COLO829 (cell line): ENCODE measurements at regions not wholly inside any gene's neighbourhood (a gene's known extent, or its start where the extent isn't known, plus 50 kb on each side); places are given as distances from the start of the nearest gene placed in this dataset.

Experiments
- DNase-seq: peaks from one replicate; pipeline ENCODE4 v3.0.0; 2012; ENCODE audit warnings: low spot score

- DNase-seq = no peak
These were observed 529.4 kb downstream of the HTR7 start for GRCh38 chr10:90328459-90328858.

- no peak for DNase-seq
These were observed 528.9 kb downstream of the HTR7 start for GRCh38 chr10:90328896-90329295.

DNA sequence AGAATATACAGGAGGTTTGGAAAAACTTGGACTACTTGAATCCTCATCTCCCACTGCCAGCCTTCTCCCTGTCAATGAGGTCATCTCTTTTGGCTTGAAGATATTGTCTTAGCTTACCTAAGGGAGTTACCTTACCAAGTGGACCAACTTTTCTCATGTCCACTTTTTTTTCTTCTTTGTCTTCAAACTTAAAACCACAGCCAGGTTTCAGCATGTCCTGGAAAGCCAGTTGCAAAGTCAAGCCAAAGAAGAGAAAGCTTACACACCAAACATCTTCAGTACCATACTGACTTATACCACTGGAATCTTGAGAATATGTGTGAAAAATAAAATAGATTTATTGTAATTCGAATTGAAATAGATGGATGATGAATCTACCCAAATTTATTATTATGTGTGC lies 520.5 kb downstream of the HTR7 start:
- DNase-seq = no peak

DNA sequence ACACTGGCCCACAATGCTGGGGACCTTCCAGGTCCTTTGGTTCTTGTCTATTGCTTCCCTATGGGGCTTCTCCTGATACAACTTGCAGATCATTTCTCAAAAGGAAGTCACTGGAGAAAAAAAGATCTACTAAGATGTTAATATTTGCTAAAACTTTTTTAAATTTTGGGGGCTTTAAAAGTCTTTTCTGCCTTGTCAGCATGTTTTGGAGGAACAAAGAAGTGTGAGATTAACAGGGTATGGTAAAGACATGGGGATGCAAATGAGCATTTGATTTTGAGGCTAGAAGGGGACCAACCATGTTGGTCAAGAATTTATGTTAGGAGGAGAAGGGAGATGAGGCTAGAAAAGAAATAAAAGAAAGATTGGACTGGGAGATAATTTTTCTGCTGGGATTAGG lies 515.4 kb downstream of the HTR7 start:
- no peak for DNase-seq

- no peak for DNase-seq
These were observed 513.6 kb downstream of the HTR7 start for GRCh38 chr10:90344226-90344625.

GRCh38 chr10:90347239-90347638 lies 510.6 kb downstream of the HTR7 start:
- DNase-seq = no peak

GRCh38 chr10:90350122-90350521 lies 507.7 kb downstream of the HTR7 start:
- DNase-seq = no peak

DNA sequence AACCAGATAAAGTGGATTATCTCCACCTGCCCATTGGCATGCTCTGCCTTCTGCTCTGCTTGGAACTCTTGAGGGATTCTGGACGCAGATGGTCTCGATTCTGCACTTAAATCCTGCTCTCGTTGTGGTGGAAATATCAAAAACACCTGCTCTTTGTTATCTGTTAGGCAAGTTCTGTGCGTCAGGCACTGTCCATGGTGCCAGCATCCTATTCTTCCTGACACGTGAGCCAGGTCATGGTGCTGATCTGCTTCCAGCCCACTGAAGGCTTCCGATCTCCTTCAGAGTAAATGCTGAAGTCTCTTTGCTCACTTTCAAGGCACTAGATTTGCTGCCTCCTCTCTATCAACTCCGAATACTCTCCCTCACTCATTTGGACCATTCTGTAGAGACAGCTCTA lies 505.6 kb downstream of the HTR7 start:
- no peak for DNase-seq

DNA sequence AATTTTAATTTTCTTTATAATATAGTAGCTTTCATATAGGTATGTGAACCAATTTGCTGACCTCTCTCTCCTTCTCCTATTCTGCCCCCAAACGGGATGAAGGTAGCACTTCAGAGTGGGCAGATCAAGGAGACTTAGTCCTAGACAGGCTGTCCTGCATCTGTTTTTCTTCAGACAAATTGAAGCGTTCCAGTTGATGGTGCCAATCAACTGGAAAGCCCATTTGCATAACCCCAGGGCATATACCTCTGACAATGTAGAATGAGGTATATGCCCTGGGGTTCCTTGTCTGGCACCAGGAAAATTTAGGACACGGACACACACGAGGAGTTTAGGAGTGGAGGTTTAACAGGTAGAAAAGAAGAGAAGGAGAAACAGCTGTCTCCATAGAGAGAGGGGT lies 502.9 kb downstream of the HTR7 start:
- DNase-seq = no peak

GRCh38 chr10:90363799-90364483 lies 493.9 kb downstream of the HTR7 start:
- DNase-seq = no peak

DNA sequence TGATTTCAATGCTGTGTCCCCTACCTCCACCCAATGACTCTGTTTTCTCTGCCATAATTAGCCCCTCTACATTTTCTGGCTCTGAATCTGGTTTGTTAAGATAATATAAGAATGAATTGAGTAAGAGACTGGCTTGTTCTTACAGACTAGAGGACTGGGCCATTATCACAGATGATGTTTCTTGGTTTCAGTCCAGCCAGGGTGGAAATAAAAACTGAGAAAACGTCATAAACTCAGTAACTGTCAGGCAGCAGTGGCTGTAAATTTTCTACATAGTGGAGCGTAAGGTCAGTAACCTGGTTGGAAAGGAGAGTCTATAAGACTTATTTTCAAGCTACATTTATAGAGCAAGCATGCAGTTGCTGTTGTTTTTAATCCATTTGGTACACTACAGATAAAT lies 485.4 kb downstream of the HTR7 start:
- no peak for DNase-seq

- no peak for DNase-seq
These were observed 483.9 kb downstream of the HTR7 start for GRCh38 chr10:90373911-90374310.

DNA sequence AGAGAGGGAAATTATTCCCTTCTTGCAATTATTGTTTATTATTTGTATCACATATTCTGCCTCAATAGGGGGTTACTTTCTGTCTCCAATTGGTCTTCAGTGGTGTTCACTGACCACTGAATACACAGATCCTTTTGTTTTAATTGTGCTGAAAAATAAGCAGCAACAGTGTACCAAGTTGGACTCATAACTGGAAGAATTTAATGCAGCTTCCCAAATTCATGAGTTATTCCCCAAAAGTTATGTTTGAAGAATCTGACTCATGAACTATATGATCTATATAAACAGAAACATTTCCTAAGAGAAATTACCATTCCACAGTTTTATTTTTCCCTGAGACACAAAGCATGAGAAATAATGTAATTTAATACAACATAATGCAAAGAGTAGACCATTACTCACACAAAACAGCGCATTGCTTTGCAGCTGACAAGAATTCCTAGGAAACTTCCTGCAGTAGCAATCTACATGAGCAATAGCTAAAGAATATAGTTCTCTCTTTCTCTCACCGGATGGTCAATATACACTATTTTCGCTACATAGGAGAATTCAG lies 479.2 kb downstream of the HTR7 start:
- DNase-seq = no peak

DNA sequence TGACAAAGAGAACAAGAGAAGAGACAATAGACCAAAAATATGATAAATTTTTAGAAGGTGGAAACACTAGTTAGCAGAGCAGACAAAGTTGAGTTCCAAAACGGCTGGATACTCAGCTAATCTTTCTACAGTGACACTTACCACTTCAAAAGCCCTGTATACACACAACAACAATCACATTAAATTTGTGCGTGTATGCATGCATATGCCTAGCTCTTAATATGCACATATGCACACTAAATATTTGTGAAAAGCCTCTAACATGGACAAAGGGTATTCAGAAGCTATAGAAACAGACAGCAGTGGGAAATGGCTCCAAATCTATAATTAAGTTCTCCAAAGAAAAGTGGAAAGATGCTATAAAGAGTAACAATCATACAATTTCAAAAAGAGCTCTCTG lies 476.4 kb downstream of the HTR7 start:
- DNase-seq = no peak

DNA sequence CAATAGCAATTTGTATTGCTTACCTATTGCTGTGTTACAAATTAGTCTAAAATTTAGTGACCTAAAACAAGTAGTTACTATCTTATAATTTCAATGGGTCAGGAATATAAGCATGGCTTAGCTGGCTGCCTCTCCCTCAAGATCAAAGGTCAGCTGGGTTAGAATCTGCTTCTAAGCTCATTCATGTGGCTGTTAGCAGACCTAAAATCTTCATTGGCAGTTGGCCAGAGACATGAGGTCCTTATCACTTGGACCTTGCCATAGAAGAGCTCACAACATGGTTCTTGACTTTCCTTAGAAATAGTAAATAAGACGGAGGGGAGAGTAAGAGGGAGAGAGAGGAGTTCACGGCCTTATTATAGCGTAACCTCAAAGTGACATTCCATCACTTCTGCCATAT lies 468.0 kb downstream of the HTR7 start:
- no peak for DNase-seq

- DNase-seq = no peak
These were observed 463.5 kb downstream of the HTR7 start for GRCh38 chr10:90394311-90394710.

DNA sequence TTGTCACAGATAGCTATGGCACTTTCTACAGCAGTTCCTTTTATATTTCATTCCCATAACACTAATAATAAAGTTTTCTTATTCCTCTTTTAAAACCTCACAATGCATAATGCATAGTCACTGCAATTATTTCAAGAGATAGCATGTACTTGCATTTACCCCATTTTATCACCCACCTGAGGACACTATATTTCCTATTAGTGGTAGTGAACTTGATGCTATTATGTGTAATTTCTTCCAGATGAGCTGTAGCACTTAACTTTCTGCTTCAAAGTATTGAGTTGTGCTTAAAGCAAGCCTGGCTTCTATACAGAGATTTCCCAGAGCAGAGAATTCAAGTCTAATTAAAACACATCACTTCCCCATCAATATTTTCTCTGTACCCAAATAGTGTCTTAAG lies 461.1 kb downstream of the HTR7 start:
- DNase-seq = no peak

DNA sequence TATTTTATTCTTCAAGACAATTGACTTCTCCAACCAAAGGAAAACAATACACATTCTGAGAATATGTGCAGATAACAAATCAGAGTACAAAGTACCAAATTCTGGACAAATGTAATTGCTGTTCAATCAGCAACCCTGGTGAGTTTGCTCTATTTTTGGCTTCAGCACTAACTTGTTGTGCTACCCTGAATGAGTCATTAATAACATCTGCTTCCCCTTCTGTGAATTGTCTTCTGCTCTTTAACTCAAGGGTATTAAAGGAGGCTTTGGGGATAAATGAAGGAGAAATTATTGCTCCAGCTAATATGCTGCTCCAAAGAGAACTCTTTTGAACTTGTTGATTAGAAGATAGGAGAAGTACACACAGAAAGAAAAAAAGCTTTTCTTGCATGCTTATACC lies 459.3 kb downstream of the HTR7 start:
- DNase-seq = no peak

GRCh38 chr10:90399782-90400181 lies 458.1 kb downstream of the HTR7 start:
- no peak for DNase-seq

DNA sequence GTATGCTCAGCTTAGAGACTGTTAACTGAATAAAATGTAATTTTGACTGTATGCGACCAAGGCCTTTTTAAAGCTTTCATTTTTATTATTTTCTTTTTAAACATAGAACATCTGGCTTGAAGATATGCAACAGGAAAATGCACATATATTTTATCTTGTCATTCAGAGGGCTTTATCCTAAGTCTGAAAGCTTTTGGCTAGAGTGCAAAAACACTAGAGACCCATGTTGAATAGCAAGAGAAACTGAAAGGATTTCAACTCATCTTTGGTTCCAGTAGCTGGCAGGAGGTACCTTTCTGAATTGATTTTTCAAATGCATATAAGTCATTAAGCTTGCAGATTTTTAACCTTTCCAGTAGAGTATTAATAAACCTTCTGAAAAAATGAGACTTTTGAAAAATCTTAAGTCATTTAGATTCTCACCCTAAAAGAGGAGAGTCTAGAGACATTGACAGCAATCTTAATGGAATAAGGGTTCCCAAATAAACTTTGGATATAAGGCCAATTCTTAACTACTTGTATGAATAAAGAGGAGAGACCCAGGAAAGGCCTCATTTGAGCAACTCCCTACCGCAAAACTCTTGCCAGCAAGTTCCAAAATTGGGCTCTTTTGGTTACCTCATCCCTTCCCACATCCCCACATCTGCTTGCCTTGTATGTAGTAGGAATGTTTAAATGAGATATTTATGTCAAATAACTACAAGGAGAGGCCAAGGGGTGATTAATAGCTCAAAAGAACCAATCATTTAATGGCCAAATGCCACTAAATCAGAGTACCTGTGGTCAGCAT lies 454.4 kb downstream of the HTR7 start:
- no peak for DNase-seq

DNA sequence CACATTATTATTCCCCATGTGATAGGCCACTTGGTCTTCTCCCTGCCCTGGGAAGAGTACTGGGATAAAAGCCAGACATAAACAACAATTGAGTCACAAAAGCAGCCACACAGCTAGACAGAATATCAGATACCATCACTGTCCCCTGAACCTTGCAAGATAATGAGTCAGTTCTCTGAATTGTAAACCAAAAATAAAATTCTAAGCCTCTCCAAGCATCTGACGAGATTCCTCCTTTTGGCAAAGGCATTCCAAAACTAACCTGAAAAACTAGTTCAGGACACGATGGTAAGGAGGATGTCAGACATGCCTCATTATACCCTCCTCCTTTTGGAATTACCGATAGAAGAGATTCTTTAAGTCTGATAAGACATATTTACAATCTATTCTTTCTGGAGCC lies 450.7 kb downstream of the HTR7 start:
- DNase-seq = no peak

GRCh38 chr10:90407851-90408250 lies 450.0 kb downstream of the HTR7 start:
- no peak for DNase-seq

- DNase-seq = no peak
These were observed 445.3 kb downstream of the HTR7 start for GRCh38 chr10:90412582-90412981.

- DNase-seq = no peak
These were observed 444.6 kb downstream of the HTR7 start for GRCh38 chr10:90413196-90413595.
